Type B pancreatic cell (in vitro differentiated cells): ENCODE measurements at regions not wholly inside any gene's neighbourhood (a gene's known extent, or its start where the extent isn't known, plus 50 kb on each side); places are given as distances from the start of the nearest gene placed in this dataset.

Experiments used
- DNase-seq: peaks from one replicate; pipeline ENCODE4 v3.0.0; 2021; ENCODE audit warnings: mixed read lengths; ENCODE audit not compliant: unreplicated experiment; ENCODE audit errors: extremely low spot score
- H3K27ac Mint-ChIP-seq: 2 replicates; pipeline ENCODE4 v1.8.0; 2021; ENCODE audit warnings: mild to moderate bottlenecking, mixed read lengths
- H3K27me3 Mint-ChIP-seq: 2 replicates; pipeline ENCODE4 v1.8.0; 2021; ENCODE audit warnings: mixed read lengths
- H3K36me3 Mint-ChIP-seq: 2 replicates; pipeline ENCODE4 v1.8.0; 2021; ENCODE audit warnings: mixed read lengths
- H3K4me1 Mint-ChIP-seq: one replicate; pipeline ENCODE4 v1.8.0; 2021; ENCODE audit warnings: mixed read lengths; ENCODE audit not compliant: unreplicated experiment
- H3K4me3 Mint-ChIP-seq: 2 replicates; pipeline ENCODE4 v1.8.0; 2021; ENCODE audit warnings: mild to moderate bottlenecking, mixed read lengths
- H3K9me3 Mint-ChIP-seq: 2 replicates; pipeline ENCODE4 v1.8.0; 2021; ENCODE audit warnings: mixed read lengths
- CTCF ChIP-seq: fragments of 200-600 bp; sonication (generic); conservative IDR thresholded peaks from 2 replicates; pipeline ENCODE4 v1.5.0; 2021; ENCODE audit warnings: antibody characterized with exemption, mild to moderate bottlenecking

- no peak for TF ChIP-seq CTCF
- no peak overlapping the region for H3K27ac Mint-ChIP-seq
- H3K4me1 Mint-ChIP-seq: peaks cover 3% of the 10 kb centered on the region
- DNase-seq: no peak
- no peaks in the 10 kb centered on the region for H3K36me3 Mint-ChIP-seq
- no peak overlapping the region for H3K4me3 Mint-ChIP-seq
- no peaks in the 10 kb centered on the region for H3K27me3 Mint-ChIP-seq
- no peaks in the 10 kb centered on the region for H3K9me3 Mint-ChIP-seq
Measured at GRCh38 chr10:94220717-94221116, 142.0 kb downstream of the NOC3L start.

- no peak for DNase-seq
- Mint-ChIP-seq H3K36me3 (no peaks in the 10 kb centered on the region), H3K4me3 (no peak overlapping the region), H3K27me3 (no peaks in the 10 kb centered on the region), H3K27ac (no peak overlapping the region), H3K9me3 (no peaks in the 10 kb centered on the region), H3K4me1 (peaks cover 3% of the 10 kb centered on the region)
- no peak for TF ChIP-seq CTCF
Measured at GRCh38 chr10:94223702-94224370, 138.9 kb downstream of the NOC3L start.

- DNase-seq: no peak
- Mint-ChIP-seq H3K27me3 (no peaks in the 10 kb centered on the region), H3K27ac (no peak overlapping the region), H3K9me3 (no peaks in the 10 kb centered on the region), H3K36me3 (no peaks in the 10 kb centered on the region), H3K4me3 (no peak overlapping the region), H3K4me1 (peaks cover 3% of the 10 kb centered on the region)
- no peak for TF ChIP-seq CTCF
Measured at GRCh38 chr10:94224656-94225055, 138.1 kb downstream of the NOC3L start.

- no peak for DNase-seq
Measured at GRCh38 chr10:94225589-94225988, 137.2 kb downstream of the NOC3L start.

GRCh38 chr10:94230134-94230785 is 132.5 kb downstream of the NOC3L start:
- H3K36me3 Mint-ChIP-seq: peaks cover 3% of the 10 kb centered on the region
- DNase-seq: no peak
- no peaks in the 10 kb centered on the region for H3K27me3 Mint-ChIP-seq
- H3K4me1 Mint-ChIP-seq: peaks cover under 1% of the 10 kb centered on the region
- H3K4me3 Mint-ChIP-seq: no peak overlapping the region
- TF ChIP-seq CTCF: no peak
- H3K9me3 Mint-ChIP-seq: no peaks in the 10 kb centered on the region
- no peak overlapping the region for H3K27ac Mint-ChIP-seq

More at GRCh38 chr10:94225589-94225988, 137.2 kb downstream of the NOC3L start:
- Mint-ChIP-seq H3K27ac (no peak overlapping the region), H3K27me3 (no peaks in the 10 kb centered on the region), H3K4me3 (no peak overlapping the region), H3K9me3 (no peaks in the 10 kb centered on the region), H3K4me1 (peaks cover 3% of the 10 kb centered on the region), H3K36me3 (no peaks in the 10 kb centered on the region)
- TF ChIP-seq CTCF: no peak
